HG02678 (cell line): ENCODE measurements at regions not wholly inside any gene's neighbourhood (a gene's known extent, or its start where the extent isn't known, plus 50 kb on each side); places are given as distances from the start of the nearest gene placed in this dataset.
A peak's percentile ranks its signal among the peaks of the same experiment; 100 is the strongest.
"Not testable (repeated sequence)": the region's sequence is repeated elsewhere in the genome, so short reads cannot be mapped to it uniquely, and the experiment has no call there.

ENCODE experiments used
- ATAC-seq: cut with Tn5 transposase; IDR thresholded peaks from one replicate; pipeline ENCODE4 v1.9.1; 2021; ENCODE audit warnings: mild to moderate bottlenecking, moderate library complexity; ENCODE audit not compliant: unreplicated experiment

GRCh38 chr3:20310629-20311028 lies 124.6 kb upstream of the SGO1 start:
- ATAC-seq, result no peak

- ATAC-seq, result no peak
Observed at GRCh38 chr3:20307383-20307782, 121.4 kb upstream of the SGO1 start.

- ATAC-seq, result no peak
Observed at GRCh38 chr3:20305647-20306046, 119.6 kb upstream of the SGO1 start.

- no peak for ATAC-seq
Observed at GRCh38 chr3:20302766-20303165, 116.8 kb upstream of the SGO1 start.

GRCh38 chr3:20288050-20288449 lies 102.0 kb upstream of the SGO1 start:
- ATAC-seq, result no peak

GRCh38 chr3:20280257-20280656 lies 94.3 kb upstream of the SGO1 start:
- no peak for ATAC-seq

- ATAC-seq, result not testable (repeated sequence)
Observed at GRCh38 chr3:20265977-20266376, 80.0 kb upstream of the SGO1 start.

- no peak for ATAC-seq
Observed at GRCh38 chr3:20264900-20265567, 79.0 kb upstream of the SGO1 start.

- no peak for ATAC-seq
Observed at GRCh38 chr3:20258371-20258770, 72.4 kb upstream of the SGO1 start.

GRCh38 chr3:20256144-20256543 lies 70.1 kb upstream of the SGO1 start:
- ATAC-seq, result peak; percentile 65

- no peak for ATAC-seq
Observed at GRCh38 chr3:20254268-20255117, 68.5 kb upstream of the SGO1 start.

GRCh38 chr3:20250786-20251185 lies 64.8 kb upstream of the SGO1 start:
- ATAC-seq, result no peak

- no peak for ATAC-seq
Observed at GRCh38 chr3:20250314-20250713, 64.3 kb upstream of the SGO1 start.

- peak; percentile 79 for ATAC-seq
Observed at GRCh38 chr3:20246662-20247061, 60.7 kb upstream of the SGO1 start.

- no peak for ATAC-seq
Observed at GRCh38 chr3:20245781-20246180, 59.8 kb upstream of the SGO1 start.

GRCh38 chr3:20240154-20240883 lies 54.3 kb upstream of the SGO1 start:
- ATAC-seq, result no peak

- ATAC-seq, result not testable (repeated sequence)
Observed at GRCh38 chr3:20238199-20238598, 52.2 kb upstream of the SGO1 start.

GRCh38 chr3:20236603-20237002 lies 50.6 kb upstream of the SGO1 start:
- no peak for ATAC-seq
